ENCODE measurements at regions not wholly inside any gene's neighbourhood (a gene's known extent, or its start where the extent isn't known, plus 50 kb on each side); places are given as distances from the start of the nearest gene placed in this dataset.

- DNase-seq: no peak
These were observed 80.4 kb downstream of the HSPH1 start for GRCh38 chr13:31081316-31081715.

GRCh38 chr13:31074756-31075155 is 86.9 kb downstream of the HSPH1 start:
- DNase-seq: no peak

- DNase-seq: no peak
These were observed 87.6 kb downstream of the HSPH1 start for GRCh38 chr13:31073859-31074718.

- no peak for DNase-seq
These were observed 89.7 kb downstream of the HSPH1 start for GRCh38 chr13:31072041-31072440.

- DNase-seq: no peak
These were observed 91.7 kb downstream of the HSPH1 start for GRCh38 chr13:31069808-31070534.

- no peak for DNase-seq
These were observed 93.6 kb downstream of the HSPH1 start for GRCh38 chr13:31068119-31068423.

- DNase-seq: no peak
These were observed 94.1 kb downstream of the HSPH1 start for GRCh38 chr13:31067416-31068118.

- no peak for DNase-seq
These were observed 97.1 kb downstream of the HSPH1 start for GRCh38 chr13:31064636-31065035.

GRCh38 chr13:31063772-31064171 is 97.9 kb downstream of the HSPH1 start:
- DNase-seq: no peak

GRCh38 chr13:31060655-31061054 is 101.0 kb downstream of the HSPH1 start:
- no peak for DNase-seq

GRCh38 chr13:31060220-31060619 is 101.5 kb downstream of the HSPH1 start:
- DNase-seq: no peak

GRCh38 chr13:31057403-31058033 is 104.2 kb downstream of the HSPH1 start:
- DNase-seq: no peak

- no peak for DNase-seq
These were observed 104.9 kb downstream of the HSPH1 start for GRCh38 chr13:31056644-31057271.

GRCh38 chr13:31055589-31055988 is 106.1 kb downstream of the HSPH1 start:
- DNase-seq: no peak

- no peak for DNase-seq
These were observed 107.1 kb downstream of the HSPH1 start for GRCh38 chr13:31054632-31055031.

- DNase-seq: no peak
These were observed 107.8 kb downstream of the HSPH1 start for GRCh38 chr13:31053896-31054295.

- DNase-seq: no peak
These were observed 108.6 kb downstream of the HSPH1 start for GRCh38 chr13:31053091-31053490.

- no peak for DNase-seq
These were observed 109.2 kb downstream of the HSPH1 start for GRCh38 chr13:31052478-31052877.

- DNase-seq: no peak
These were observed 109.7 kb downstream of the HSPH1 start for GRCh38 chr13:31051999-31052398.

- DNase-seq: no peak
These were observed 111.0 kb downstream of the HSPH1 start for GRCh38 chr13:31050486-31051400.

- no peak for DNase-seq
These were observed 111.9 kb downstream of the HSPH1 start for GRCh38 chr13:31049833-31050232.

- no peak for DNase-seq
These were observed 112.6 kb downstream of the HSPH1 start for GRCh38 chr13:31049083-31049482.
